Stimulated activated CD8-positive, alpha-beta memory T cell treated with anti-CD3 and anti-CD28 coated beads, Interleukin-15, amount 100 ng/mL, for 4 hours (primary cell): ENCODE measurements at regions not wholly inside any gene's neighbourhood (a gene's known extent, or its start where the extent isn't known, plus 50 kb on each side); places are given as distances from the start of the nearest gene placed in this dataset.

Source experiments
- DNase-seq, 2 donors: peaks; one replicate each; pipeline ENCODE4 v3.0.0-alpha.2; 2020; ENCODE audit warnings: low read depth in 2 of 2

DNA sequence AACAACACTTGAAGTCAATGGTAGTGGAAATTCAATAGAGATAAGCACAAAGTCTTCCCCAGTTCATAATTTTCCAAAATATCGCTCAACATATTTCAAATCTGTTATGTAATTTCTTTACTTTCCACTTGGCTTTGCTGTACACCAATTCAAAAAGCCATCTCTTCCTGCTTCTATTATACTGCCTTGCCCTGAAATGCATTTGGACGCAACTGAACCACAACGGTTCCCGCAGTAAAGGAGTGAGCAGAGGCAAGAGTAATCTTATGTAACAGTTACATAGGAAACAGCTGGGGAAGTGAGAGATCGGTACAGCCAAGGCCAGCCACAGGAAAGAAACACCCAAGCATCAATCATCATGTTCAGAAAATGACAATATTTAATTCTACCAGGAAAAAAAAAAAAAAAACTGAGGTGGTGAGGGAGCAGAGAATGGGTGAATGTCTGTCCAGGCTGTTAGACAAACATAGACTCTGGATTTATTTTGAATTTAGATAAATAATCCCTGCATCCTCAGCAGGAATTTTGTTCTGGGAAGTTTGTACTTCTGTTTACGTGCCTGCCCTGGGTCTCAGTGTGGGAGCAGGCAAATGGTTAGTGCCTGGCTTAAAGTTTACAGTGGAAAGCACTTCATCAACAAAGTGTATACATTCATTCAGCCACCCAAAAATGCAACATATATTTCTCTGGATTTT is 392.2 kb downstream of the ETS1 start:
- peak in 1 of 2 donors; percentile 2 for DNase-seq

DNA sequence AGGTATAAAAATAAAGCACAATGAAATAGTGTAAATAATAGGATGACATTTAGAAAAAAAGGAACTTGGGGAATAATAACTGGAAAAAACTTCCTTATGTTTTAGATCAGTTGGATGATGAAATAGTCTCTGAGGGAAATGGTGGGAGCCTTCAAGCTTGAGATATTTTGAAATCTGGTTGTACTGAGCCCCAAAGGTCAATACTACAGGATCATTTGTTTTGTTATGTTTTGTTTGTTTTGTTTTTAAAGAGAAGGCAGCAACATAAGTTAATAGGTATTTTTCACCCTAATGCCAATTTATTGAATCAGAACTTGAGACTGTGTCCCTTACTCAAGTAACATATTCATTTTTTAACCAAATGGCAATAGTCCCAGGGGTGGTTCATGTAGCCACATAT is 393.1 kb downstream of the ETS1 start:
- no peak for DNase-seq

DNA sequence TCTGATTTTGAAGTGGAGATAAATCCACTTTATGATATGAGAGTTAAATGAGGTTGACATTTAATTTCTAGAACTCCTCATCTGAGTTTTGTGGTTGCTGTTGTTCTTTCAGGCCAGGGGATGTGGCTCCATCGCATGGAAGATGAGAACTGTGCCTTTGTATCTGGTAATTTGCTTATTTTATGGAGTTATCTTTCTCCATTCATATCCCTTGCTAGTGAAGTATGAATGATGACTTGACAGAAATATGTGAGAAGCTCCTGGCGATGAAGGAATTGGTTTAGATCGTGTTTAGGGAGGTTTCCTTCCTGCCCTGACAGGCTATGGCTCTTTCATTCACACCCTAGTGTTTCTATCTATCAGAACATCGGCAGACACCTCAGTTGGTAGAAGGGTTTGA is 393.7 kb downstream of the ETS1 start:
- DNase-seq: no peak

DNA sequence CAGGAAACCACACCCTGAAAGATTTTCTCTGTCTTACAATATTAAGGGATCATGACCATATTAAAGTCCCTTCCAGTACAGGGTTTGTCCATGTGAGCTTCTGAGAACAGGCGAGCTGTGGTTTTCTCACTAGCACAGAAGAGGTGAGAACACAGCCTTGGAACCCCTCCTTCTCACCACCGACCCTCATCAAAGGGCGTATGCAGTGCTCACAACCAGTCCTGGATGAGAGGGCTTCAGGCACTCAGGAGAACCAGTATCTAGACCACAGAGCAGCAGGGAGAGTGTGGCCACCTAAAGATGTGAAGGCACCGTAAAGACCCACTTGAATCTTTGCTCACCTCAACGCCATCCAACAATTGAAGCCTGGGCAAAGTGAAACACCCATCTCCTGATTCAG is 397.0 kb downstream of the ETS1 start:
- peak in 1 of 2 donors; percentile 6 for DNase-seq

DNA sequence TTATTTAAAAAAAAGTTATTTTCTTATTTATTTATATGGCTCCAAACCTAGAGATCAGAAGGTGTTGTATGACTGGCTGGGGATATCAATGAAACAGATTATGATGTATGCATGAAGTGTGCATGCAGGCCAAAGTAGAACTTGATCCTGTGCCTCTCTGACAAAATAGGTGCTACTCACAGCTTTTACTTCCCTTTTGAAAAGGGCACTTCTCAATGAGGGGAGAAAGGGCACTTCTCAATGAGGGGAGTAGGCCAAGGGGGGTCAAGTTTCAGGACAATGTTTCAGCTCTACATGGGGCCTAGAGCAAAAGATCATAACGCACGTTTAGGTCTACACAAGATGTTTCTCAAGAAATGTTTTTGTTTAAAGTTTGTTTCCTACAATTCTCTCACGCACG is 397.5 kb downstream of the ETS1 start:
- DNase-seq: no peak

DNA sequence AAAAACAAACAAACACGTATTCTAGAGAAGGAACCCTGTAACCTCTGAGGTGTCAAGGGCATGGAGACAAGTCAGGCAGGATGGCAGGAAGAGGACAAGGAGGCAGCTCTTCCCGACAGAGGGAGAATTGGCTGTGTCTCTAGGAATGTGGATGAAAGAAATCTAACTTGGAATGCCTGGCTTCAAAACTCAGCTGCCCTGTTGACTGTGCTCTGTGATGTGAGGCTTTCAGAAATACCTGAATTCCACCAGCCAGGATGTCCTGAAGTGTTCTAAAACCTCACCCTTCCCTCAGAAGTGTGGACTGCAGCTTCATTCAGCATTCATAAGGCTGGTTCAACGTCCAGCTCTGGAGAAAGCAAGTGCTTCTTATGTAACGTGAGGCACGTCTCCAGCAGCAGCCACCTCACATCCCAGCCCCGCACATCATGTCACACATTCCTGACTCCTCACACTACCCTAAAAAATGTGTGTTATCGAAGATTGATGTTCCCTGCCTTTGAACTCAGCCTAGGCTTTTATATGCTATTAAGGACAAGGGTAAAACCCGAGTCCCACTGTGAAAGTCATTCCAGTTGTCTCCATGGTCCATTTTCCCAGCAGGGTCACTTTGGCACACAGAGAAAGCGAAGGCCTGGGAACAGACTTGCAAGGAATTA is 398.9 kb downstream of the ETS1 start:
- DNase-seq: no peak

DNA sequence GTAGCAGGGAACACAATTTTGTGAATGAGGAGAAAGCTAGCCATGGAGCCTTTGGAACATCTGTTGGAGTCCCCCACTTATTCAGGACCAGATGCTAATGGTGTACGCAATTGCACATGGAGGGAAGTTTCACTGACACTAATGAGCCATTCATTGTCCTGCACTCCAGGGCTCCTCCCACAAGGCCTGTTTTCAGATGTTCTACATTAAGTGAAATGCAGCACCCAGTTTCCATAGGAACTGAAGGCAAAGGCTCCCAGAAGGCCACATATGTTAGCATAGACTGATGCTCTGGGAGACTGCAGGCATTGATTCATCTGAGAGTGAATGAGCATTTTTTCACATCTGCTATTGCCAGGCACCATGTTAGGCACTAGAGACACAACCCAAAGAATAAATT is 399.5 kb downstream of the ETS1 start:
- no peak for DNase-seq

DNA sequence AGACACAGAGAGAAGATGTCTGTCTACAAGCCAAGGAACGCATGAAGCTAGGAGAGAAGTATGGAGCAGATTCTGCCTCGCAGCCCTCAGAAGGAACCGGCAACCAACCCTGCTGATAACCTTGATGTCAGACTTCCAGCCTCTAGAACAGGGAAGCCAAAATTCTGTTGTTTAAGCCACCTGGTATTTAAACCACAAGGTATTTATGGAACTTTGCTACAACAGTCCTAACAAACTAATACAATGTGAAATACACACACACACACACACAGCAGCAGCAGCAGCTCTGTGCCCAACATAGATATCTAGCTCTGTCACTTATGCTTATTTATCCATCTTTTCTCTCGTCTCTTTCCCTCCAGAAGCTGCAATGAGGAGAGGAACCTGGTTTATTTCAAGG is 400.0 kb downstream of the ETS1 start:
- DNase-seq: no peak

DNA sequence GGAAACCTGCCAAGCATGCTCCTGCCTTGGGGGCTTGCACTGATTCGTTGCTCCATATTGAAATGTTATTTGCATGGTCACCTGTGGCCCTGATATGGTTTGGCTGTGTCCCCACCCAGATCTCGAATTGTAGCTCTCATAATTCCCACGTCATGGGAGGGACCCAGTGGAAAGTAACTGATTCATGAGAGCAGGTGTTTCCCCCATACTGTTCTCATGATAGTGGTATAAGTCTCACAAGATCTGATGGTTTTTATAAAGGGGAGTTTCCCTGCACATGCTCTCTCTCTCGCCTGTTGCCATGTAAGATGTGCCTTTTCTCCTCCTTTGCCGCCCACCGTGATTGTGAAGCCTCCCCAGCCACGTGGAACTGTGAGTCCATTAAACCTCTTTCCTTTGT is 402.4 kb downstream of the ETS1 start:
- DNase-seq: no peak

DNA sequence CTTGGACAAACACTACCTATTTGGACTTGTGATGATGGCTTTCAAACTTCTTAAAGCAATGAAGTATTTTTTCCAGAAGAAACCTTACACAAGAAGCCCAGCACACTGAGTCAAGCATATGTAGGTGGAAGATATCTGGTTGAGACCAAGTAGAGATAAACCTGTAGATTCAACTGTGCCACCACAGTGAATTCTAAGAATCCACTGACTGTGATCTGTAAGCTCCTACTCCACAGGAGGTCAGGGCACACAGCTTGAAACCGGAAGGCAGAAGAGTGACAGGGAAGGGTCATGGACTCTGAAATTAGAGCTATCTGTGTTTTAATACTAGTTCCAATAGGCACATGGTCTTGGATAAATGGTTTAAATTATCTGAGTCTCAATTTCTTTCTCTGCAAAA is 404.5 kb downstream of the ETS1 start:
- no peak for DNase-seq

DNA sequence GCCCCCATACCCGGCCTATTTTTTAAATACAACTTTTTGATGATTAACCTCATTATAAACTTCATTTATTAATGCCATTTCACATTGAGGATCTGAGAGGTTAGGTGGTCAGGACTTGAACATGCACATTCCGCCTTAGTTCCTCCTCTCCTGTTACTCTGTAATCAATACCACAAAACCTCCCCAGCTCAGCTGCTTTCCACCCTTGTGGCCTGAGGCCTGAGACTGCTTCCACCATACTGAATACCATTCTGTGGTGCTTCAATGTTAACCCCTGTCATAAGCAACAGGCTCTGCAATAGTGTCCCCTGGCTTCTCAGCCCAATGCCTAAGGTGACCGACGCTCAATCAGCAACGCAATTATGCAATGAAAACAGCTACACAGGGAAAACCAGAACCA is 405.4 kb downstream of the ETS1 start:
- DNase-seq: no peak

DNA sequence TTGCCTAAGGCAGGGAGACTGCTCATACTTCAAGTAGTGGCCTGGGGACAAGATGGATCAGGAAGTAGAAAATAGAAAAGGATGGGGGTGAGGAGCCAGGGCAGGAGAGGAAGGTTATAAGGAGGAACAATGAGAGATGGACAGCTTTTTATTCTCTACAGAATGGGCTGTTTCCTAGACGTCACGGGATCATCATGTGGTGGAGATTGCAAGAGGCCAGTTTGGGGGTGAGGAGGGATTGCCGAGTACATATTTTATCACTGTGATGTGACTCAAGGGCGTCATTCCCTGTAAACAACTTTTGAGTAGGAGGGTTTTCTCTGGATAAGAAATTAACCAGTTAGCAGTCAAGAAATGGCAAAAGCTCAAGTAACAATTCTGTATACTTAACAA is 406.3 kb downstream of the ETS1 start:
- DNase-seq: no peak

DNA sequence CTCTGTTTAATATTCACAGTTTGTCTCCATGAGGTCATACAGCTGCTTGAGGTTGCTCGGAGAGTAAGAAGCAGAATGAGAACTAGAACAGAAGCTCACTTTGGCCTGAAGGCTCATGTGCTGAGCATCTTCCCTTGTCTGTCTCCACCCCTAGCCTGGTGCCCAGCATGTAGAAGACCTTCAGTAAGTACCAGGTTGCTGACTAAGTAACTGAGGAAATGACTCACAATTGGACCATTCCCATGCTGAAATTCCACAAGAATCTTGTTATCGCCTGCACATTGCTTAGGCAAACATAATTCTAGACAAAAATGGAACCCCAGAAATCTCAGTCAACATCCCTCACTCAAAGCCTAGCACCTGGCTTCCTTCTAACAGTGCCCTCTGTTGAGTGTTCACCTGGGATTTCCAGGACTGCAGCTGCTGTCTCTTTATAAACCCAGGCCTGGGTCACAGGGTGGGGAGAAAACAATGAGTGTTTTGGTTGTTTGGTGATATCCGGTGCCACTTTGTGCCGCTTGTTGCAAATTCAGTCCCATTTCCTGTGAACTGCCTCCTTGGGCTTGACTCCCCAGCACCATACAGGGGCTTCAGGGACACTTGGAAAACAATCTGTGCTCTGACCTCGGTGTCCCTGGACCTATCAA is 406.8 kb downstream of the ETS1 start:
- DNase-seq: no peak

DNA sequence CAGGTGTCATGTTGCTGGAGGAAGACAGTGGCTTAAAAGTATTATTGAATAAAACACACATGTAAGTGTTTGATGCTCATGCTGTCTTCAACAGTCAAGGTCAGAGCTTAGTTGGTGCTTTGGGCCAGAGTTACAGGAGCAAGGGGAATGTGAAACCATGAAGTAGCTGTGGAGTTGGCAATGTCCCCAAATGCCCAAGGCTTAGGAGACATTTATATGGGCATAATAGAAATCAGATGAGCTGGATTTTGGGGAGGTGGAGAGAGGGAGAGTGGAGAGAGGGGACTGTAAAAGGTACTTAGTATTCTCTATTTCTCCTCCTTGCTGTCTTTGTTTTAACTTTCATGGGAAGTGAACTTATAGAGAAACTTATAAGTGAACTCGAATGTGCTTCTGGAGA is 407.8 kb downstream of the ETS1 start:
- no peak for DNase-seq

DNA sequence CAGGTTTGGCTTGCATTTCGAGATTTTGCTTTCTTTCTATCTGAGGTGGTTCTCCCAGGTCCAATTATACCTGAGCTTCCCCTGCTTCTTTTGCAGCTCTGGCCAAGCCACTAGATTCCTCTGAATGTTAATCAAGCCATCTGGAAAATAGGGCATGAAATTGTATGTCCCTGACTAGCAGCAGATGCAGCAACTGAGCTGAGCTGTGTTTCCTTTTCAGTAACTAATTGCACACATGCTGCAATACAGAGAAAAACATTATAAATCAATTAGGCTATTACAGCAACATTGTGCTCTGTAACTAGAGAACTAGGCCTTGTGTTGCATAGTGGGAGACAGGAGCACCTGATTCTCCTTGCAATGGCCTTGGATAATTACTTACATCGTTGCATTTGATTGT is 408.3 kb downstream of the ETS1 start:
- DNase-seq: no peak

DNA sequence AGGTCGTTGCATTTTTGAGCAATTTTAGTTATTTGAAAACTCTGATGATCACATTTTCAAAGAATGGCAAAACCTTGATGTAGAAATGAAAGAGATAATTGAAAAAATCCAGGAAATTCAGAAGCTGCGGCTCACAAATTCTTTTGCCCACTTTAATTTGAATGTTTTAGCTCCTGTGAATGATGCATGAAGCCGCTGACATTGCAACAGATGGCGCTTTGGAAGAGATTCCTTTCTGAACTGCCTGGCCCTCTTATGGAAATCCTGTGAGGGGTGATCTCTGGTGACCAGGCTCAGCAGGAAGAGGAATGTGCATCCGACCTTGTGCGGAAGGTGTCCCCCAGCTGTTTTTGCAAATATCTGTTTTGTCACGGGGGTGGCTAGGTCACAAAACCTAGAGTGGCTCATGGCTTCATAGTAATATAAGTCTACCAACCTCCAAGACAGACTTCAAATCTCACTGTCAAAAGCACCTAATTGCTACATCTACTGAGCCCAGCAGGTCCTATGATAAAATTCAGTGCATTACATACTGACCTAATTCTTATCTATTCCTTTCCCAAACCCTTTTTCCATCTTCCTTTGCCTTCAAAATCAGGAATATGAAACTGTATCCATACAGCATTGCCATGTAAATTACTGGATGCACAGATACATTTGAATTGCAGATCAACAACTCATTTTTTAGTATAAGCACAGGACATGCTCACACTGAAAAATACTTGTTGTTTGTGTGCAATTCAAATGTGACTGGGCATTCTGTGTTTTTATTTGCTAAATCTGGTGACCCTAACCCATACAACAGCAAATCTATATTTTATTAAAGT is 412.7 kb downstream of the ETS1 start:
- no peak for DNase-seq

DNA sequence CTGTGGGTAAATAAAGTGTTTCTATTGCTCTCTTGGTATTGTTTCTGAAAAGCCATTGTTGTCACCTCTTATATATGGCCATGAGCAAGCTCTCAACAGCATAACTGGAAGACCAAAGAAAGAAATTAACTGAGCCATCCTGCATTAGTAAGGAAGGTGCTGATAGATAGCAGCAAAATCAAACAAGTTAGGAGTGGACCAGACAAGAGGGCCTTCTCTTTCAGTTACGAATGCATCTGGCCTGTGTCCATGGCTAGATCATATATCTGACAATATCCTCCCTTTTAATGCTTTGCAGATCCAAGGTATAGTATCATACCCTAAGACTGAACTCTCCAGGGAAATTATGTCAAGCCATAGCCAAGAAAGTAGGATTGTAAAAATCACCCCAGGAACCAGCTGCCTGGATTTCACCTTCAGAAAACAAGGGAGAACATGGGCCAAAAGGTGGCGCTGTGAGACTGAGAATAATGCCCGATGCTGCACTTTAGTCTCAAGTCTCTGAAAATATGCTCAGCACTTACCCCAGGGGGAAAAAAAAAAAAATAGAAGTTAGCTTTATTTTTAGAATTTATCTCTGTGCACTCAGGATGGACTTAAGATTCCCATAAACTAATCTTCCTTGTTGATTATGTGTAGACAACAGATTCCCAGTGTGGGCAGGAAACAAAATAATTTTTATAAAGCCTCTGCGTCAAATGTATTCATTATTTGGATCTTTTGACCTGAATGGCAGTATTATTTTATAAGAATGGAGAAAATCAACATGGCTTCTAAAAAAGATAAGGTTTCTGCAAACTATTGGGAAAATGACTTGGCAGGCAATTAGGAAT is 415.1 kb downstream of the ETS1 start:
- peak; percentile 50 to 75 for DNase-seq

DNA sequence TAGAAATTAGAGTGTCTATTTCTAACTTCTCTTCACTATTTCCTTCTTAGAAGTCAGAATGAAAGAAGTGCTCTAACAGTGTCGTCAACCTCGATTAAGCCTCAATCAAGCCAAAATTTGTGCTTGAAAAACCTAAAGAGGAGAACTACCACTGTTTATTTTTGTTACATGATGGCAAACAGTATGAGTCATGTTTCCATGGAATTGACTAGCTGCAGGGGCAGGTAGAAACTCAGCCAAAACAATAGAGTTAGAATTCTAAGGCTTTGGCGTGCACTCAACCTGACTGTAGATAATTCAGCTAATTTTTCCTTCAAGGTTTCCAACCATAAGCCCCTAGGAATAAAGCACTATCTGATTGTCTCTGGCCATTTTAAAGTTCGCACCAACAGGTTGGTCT is 415.9 kb downstream of the ETS1 start:
- no peak for DNase-seq

DNA sequence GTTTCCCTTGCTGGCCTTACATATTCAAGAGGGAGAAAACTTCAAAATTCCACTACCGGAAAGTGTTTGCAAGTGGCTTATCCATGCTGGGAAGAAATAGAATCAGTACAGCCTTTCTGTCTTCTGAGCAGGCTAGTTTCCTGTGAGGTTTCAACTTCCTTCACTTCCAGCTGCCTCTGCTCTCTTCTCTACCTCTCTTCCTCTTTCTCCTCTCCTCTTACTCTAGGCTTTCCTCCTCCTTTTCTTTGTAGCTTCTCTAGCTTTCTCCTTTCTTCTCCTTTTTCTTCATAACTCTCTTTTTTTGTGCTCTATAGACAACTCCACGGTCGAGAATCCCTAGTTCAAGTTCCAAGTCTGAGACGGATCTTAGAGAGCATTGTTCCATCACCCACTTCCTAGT is 421.8 kb downstream of the ETS1 start:
- DNase-seq: no peak

DNA sequence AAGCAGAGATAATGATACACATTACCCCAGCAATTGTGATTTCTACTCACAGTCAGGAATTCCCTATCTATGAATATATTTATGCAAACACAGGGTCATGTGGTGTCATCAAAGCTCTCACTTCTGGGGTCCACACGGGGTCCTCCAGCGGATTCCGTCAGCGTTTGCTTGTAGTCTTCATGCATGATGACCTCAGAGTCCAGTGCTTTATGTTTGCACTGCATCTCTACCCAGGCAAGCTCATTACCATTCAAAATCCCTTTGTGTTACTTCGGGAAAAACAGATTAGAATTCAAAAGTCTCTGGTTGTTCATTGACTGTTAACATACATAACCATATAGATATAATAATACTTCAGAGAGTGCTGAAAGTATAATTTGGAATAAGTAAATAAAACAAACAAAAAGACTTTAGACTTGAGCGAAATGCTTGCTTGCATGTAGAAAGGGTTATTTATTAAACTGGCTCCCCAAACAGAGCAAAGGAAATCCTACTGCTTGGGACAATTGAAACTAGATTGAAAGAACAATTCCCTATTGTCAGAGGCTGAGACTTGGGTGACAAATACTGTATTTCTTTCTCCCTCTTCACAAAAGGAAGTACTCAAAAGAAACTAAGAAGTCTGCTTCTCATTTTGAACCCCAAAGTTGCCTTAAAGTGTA is 423.1 kb downstream of the ETS1 start:
- no peak for DNase-seq

DNA sequence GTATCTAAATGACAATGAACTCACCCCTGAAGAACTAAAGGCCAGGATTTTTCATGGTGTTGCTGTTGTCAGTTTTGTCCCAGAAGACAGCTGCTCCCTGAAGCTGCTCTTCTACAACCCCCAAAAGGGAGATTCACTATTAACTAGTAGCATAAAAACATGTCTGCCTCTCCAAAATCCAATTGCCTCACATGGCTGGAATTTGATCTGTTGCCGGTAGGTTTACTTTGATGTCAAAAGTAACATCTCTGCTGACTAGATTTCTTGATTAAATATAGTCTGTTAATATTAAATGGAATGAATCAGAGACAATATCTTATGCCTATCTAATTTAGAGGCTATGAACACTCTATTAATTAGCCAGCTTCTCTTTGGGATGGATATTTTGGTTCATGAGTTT is 425.4 kb downstream of the ETS1 start:
- no peak for DNase-seq
